Hematopoietic multipotent progenitor cell treated with erythropoietin and hydrocortisone succinate and interleukin-3 and kit ligand, for 15 days (in vitro differentiated cells): ENCODE measurements at regions not wholly inside any gene's neighbourhood (a gene's known extent, or its start where the extent isn't known, plus 50 kb on each side); places are given as distances from the start of the nearest gene placed in this dataset.

Source experiments
- DNase-seq: peaks from one replicate; pipeline ENCODE4 v3.0.0-alpha.2; 2015; ENCODE audit warnings: low spot score

DNA sequence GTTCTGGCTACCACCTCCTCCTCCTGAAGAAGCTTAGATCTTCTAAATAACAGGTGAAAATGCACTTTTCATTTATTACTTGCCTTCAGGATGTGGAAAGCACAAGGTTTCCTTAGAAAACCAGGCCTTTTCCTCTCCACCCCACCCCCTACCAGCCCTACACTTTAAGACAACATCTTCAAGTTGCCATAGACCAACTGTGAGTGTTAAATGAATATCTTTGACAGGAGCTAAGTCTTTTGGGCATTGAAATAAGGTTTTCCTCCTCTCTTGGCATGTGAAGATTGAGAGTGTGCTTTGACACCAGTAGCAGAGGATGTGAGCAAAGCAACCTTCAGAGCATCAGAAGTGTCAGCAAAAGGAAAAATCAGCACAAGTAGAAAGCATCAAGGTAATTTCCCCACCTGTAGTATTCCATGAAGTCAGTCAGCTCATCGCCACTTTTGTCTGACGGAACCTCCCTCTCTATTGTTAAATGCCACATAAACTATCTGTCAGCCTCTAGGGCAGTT lies 532.3 kb upstream of the MMS22L start:
- no peak for DNase-seq

- DNase-seq = no peak
Observed at GRCh38 chr6:97816526-97816925, 533.5 kb upstream of the MMS22L start.

DNA sequence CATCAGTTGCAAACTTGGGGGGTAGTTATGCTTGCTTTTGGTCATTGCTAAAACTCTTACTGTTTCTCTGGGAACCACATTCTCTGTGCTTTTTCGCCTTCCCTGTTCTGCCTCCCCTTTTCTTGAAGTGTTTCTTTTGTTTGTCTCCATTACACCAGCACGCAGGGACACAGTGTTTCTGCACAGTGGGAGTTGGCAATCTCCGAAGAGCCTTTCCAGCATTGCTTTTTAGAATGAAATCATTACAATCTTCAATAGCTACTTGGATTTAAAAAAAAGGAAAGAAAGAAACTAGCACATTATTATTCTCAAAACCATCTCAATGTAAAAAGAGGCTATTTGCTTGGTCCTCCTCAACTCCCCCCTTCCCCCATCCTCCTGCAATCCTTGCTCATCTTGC lies 536.7 kb upstream of the MMS22L start:
- DNase-seq = no peak

GRCh38 chr6:97820400-97820799 lies 537.4 kb upstream of the MMS22L start:
- no peak for DNase-seq

DNA sequence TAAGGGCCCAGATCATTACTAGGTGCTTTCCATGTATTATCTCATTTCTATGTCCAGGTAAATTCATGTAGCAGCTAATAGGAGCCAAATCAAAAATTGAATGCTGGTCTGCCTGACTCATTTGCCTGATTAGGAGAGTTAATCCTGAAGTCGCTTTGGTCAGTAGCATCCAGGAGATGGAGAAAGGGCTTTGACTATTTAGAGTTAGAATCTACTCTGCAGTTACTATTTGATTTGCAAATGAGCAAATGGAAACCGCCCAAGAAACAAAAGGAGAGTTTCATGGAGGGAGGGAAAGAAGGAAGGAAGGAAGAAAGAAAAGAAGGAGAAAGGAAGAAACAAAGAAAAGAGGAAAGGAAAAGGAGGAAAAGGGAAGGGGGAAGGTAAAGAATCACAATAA lies 539.6 kb upstream of the MMS22L start:
- no peak for DNase-seq

DNA sequence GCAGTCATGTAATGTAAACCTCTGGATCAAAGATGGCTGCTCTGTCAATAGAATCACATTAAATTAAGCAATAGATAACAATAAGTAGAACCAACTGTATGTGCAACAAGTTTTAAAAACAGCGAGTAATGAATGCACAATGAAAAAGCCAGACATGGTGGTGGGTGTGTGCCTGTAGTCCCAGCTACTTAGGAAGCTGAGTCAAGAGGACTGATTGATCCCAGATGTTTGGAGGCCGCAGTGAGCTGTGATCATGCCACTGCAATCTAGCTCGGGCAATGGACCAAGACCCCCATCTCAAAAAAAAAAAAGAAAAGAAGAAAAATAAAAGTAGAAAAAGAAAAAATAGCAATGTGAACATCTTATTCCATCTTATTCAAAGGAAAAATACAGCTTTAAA lies 558.7 kb upstream of the MMS22L start:
- no peak for DNase-seq

- DNase-seq = no peak
Observed at GRCh38 chr6:97842521-97842920, 559.5 kb upstream of the MMS22L start.

- DNase-seq = no peak
Observed at GRCh38 chr6:97849390-97849789, 566.4 kb upstream of the MMS22L start.

- DNase-seq = no peak
Observed at GRCh38 chr6:97850458-97851212, 567.6 kb upstream of the MMS22L start.

DNA sequence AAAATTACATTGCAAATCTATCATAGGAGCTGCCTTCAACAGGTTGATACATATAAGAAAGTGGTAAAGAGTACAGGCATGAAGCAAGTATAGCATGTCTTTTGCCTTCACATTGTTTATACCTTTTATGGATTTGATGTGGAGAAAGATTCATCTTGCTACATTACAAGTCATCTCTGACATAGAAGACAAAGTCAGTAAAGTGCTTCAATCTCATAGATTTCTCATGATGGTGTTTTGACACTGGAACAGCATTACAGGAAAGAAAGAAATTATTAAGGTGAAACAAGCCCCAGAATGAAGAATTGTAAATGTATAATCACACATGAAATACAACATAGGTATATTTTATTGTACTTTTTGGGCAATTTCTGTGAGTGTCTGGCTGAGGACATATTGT lies 580.7 kb upstream of the MMS22L start:
- DNase-seq = no peak

GRCh38 chr6:97864366-97864765 lies 581.4 kb upstream of the MMS22L start:
- DNase-seq = no peak

DNA sequence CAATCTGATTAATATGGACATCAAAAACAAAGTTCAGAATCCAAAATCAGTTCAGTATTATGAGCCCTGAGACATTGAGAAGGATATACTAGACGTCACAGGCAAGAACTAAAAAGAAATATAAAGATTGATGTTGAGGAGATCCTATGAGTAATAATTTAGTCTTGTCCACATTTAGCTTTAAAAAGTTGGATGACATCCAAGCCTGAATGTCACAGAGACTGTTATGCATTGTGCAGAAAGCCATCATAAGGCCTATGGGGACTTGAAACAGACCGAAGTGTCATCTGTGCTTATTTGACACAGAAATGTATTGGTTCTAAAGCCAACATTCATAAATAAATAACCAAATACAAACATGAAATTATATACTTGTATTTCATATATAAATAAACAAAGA lies 581.8 kb upstream of the MMS22L start:
- no peak for DNase-seq

GRCh38 chr6:97865612-97866011 lies 582.6 kb upstream of the MMS22L start:
- DNase-seq = no peak

- no peak for DNase-seq
Observed at GRCh38 chr6:97866616-97867015, 583.6 kb upstream of the MMS22L start.

DNA sequence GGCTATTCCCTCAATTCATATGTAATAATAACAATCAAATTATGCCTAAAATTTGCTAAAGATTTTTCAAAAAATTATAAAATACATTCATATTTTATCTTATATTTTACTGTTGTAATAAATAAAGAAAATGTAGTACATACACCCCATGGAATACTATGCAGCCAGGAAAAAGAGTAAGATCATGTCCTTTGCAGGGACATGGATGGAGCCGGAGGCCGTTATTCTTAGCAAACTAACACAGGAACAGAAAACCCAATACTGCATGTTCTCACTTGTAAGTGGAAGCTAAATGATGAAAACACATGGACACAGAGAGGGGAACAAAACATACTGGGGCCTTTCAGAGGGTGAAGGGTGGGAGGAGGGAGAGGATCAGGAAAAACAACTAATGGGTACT lies 584.2 kb upstream of the MMS22L start:
- no peak for DNase-seq

DNA sequence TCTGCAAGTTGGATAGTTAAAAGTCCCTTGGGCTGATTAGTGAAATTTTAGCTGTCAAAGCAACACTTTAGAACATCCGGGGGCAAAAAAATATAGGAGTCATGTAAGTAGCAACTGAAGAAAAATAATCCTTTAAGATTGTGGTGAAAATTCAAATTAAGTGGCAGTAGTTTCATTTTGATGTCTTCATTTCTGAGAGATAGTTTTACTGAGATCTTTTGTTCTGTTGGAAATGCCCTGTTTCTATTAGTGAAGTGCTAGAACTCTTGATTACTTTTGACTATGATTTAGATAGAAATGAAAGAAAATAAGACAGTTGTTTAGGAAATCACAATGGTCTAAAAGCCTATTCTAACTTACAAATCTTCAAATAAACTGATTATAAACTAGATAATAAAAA lies 587.3 kb upstream of the MMS22L start:
- DNase-seq = no peak

DNA sequence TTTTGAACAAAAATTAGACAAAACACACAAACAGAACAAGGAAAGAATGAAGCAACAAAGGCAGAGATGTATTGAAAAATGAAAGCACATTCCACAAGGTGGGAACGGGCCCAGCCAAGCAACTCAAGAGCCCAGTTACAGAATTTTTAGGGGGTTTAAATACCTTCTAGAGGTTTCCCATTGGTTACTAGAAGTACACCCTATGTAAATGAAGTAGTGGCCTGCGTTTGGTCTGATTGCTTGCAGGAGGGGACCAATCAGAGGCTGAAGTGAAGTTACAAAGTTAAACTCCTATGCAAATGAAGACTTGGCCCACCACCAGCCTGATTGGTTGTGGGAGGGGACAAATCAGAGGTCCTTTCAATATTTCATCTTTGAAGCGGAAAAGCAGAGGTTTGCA lies 593.7 kb upstream of the MMS22L start:
- DNase-seq = no peak

- DNase-seq = no peak
Observed at GRCh38 chr6:97882755-97883154, 599.7 kb upstream of the MMS22L start.

GRCh38 chr6:97885325-97885724 lies 602.3 kb upstream of the MMS22L start:
- DNase-seq = no peak

DNA sequence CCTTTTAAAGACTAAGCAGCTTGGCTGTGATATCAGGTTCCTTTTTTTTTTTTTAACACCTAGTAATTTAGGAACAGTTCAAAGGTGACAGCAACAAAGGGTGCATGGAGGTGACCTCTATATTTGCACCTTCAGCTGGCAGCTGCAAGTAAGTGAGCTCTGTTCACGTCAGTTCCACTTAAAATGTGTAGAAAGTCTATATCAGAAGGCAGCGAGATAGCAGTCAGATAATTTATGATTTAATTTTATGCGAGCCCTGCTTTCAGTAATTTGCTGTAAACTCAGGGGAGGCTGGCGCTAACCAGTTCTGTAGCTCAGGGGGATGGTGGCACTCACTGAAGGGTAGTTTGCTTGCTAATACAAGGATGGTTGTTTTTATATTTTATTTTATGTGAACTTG lies 602.8 kb upstream of the MMS22L start:
- no peak for DNase-seq

- no peak for DNase-seq
Observed at GRCh38 chr6:97901531-97901930, 618.5 kb upstream of the MMS22L start.

DNA sequence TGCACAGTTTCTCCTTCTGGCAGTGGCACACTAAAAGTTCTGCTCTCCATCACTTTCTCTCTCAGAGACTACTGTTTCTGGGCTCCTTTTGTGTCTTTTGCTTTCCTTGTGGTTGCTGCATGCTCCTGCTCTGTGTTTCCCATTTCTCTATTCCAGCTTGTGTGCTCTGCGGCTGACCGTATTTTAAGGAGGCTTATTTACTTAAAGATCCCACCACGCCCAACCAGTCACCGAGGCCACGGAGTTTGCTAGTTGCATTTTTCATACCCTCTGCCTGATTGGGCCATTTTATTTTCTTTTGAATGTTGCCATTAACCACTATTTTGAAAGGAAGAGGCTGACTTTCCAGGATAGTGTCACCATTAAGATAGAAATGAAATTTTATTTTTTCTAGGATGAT lies 626.4 kb upstream of the MMS22L start:
- DNase-seq = no peak

DNA sequence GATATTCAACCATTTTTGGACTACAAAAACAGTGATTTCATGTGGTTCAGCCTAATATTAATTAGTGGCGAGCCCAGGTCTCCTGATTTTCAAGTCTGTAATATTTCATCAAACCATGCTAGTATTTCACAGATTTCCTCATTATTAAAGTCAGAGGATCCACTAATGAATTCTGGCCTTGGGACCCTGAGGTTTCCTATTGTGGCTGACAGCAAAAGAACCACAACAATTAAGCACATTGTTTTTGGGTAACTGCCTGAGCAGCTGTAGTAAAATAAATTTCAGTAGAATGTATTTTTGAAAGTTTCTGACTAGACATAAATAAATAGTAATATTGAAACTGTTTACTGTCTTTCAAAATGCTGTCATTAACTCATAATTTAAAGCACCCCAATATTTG lies 630.7 kb upstream of the MMS22L start:
- no peak for DNase-seq

- DNase-seq = no peak
Observed at GRCh38 chr6:97914912-97915311, 631.9 kb upstream of the MMS22L start.
